ENCODE measurements at regions not wholly inside any gene's neighbourhood (a gene's known extent, or its start where the extent isn't known, plus 50 kb on each side); places are given as distances from the start of the nearest gene placed in this dataset.

GRCh38 chr18:76619261-76619620, 124.2 kb upstream of the ZNF516 start:
- no peak for TF ChIP-seq CSDC2 (CRISPR knock-in tag; IDR thresholded peaks at IDR 0.05)
- TF ChIP-seq CREB5 (CRISPR knock-in tag; IDR thresholded peaks at IDR 0.05; ENCODE audit: low read depth), result no peak
- no peak for TF ChIP-seq PATZ1 (CRISPR knock-in tag; IDR thresholded peaks at IDR 0.05; ENCODE audit: borderline replicate concordance)
- no peak for TF ChIP-seq RARB (CRISPR knock-in tag; IDR thresholded peaks at IDR 0.05)
- no peak for TF ChIP-seq ARNTL (CRISPR knock-in tag; IDR thresholded peaks at IDR 0.05; ENCODE audit: borderline replicate concordance, low read depth)
- TF ChIP-seq CSRNP3 (CRISPR knock-in tag; IDR thresholded peaks at IDR 0.05), result no peak
- TF ChIP-seq ZC3H10 (CRISPR knock-in tag; IDR thresholded peaks at IDR 0.05), result no peak
- no peak for TF ChIP-seq ZNF8 (CRISPR knock-in tag; IDR thresholded peaks at IDR 0.05)
- TF ChIP-seq PPARA (CRISPR knock-in tag; IDR thresholded peaks at IDR 0.05; ENCODE audit: borderline replicate concordance), result no peak
- no peak for TF ChIP-seq ZFP3 (CRISPR knock-in tag; IDR thresholded peaks at IDR 0.05)
- TF ChIP-seq BACH2 (CRISPR knock-in tag; IDR thresholded peaks at IDR 0.05; ENCODE audit: borderline replicate concordance), result no peak
- TF ChIP-seq ESRRG (CRISPR knock-in tag; IDR thresholded peaks at IDR 0.05), result no peak

Measured in SK-N-SH treated with all-trans-retinoic acid at 6 μM for 48 hours (cell line).